ENCODE measurements at regions not wholly inside any gene's neighbourhood (a gene's known extent, or its start where the extent isn't known, plus 50 kb on each side); places are given as distances from the start of the nearest gene placed in this dataset.

DNA sequence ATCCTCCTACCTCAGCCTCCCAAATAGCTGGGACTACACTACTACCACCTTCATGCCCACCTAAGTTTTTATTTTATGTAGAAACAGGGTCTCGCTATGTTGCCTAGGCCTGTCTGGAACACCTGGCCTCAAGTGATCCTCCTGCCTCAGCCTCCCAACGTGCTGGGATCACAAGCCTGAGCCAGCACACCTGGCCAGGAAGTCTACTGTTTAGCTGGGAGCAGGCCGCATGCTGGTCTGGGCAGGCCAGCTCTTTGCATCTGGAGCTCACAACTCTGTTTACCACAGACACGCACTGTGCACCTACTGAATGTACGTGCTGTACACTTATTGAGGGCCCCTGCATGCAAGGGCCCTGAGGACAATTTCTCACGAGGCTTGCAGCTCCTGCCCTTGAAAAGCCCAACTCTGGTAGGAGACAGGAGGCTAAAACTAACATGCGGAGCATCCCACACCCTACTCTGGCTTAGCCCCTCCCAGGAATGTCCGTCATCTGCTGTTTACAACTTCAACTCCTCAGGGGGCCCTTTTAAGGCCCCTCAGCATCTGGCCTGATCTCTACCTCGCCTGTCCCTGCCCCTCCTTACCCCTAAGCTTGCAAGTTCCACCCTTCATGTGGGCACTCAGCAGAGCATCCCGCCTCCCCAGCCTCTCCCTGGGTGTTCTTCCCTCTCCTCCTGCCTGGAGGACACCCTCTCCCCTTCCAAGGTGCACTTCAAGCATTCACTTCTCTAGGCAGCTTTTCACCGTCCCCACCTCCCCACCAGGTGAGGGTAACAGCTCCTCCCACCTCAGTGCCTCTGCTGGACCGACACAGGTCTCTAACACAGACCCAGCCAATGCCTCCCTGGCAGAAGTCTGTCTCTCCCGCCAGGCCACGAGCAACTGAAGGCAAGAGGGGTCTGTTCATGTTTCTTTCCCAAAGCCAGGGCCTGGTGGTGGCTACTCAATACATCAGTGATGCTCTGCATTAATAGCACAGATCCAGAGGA, 114.2 kb upstream of the UQCRFS1 start:
- Mint-ChIP-seq H3K4me1 (no peaks in the 10 kb centered on the region), H3K27me3 (ENCODE audit: low read depth in 3 of 3) (peaks cover 0 to 4% (median 1%) of the 10 kb centered on the region in 3 donors), H3K27ac (no peak overlapping the region), H3K36me3 (no peaks in the 10 kb centered on the region), H3K4me3 (no peak overlapping the region), H3K9me3 (peaks cover 9 to 23% (median 16%) of the 10 kb centered on the region in 7 donors)
- DNase-seq: no peak
- Histone ChIP-seq H3K79me2 (ENCODE audit: insufficient read depth, low read length) (no peaks in the 10 kb centered on the region), H4K20me1 (ENCODE audit: insufficient read depth, low read length) (no peaks in the 10 kb centered on the region), H3K4me1 (ENCODE audit: control insufficient read depth in 1 of 2, insufficient read depth in 2 of 2, low read length in 2 of 2) (no peaks in the 10 kb centered on the region), H3K4me3 (replicated peaks in 1 of 3; ENCODE audit: low read depth in 2 of 3, low read length in 3 of 3) (no peak overlapping the region), H2AFZ (ENCODE audit: insufficient read depth, low read depth, low read length, poor library complexity, severe bottlenecking) (no peak overlapping the region), H3K36me3 (replicated peaks in 1 of 2; ENCODE audit: control insufficient read depth in 1 of 2, insufficient read depth in 2 of 2, low read length in 2 of 2) (no peaks in the 10 kb centered on the region), H3K9ac (ENCODE audit: insufficient read depth, low read length, poor library complexity, severe bottlenecking) (no peak overlapping the region), H3K27ac (ENCODE audit: low read depth in 1 of 2, low read length in 2 of 2) (no peak overlapping the region), H3K4me2 (replicated peaks; ENCODE audit: extremely low read depth, low read length, poor library complexity, severe bottlenecking) (no peak overlapping the region), H3K27me3 (ENCODE audit: control insufficient read depth in 2 of 2, insufficient read depth in 2 of 2, low read length in 2 of 2) (no peaks in the 10 kb centered on the region), H3K9me3 (replicated peaks in 1 of 2; ENCODE audit: control insufficient read depth in 1 of 2, insufficient read depth in 1 of 2, low read length in 2 of 2) (peaks cover 7 to 12% of the 10 kb centered on the region in 2 donors)
- intact Hi-C loops (cut with micrococcal nuclease): no loop called here
- TF ChIP-seq, protein P1, sequence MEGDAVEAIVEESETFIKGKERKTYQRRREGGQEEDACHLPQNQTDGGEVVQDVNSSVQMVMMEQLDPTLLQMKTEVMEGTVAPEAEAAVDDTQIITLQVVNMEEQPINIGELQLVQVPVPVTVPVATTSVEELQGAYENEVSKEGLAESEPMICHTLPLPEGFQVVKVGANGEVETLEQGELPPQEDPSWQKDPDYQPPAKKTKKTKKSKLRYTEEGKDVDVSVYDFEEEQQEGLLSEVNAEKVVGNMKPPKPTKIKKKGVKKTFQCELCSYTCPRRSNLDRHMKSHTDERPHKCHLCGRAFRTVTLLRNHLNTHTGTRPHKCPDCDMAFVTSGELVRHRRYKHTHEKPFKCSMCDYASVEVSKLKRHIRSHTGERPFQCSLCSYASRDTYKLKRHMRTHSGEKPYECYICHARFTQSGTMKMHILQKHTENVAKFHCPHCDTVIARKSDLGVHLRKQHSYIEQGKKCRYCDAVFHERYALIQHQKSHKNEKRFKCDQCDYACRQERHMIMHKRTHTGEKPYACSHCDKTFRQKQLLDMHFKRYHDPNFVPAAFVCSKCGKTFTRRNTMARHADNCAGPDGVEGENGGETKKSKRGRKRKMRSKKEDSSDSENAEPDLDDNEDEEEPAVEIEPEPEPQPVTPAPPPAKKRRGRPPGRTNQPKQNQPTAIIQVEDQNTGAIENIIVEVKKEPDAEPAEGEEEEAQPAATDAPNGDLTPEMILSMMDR (IDR thresholded peaks at IDR 0.05): no peak
- 52% methylated on average over 14 of the region's 14 CpGs for WGBS (ENCODE audit: insufficient coverage)

- no peak overlapping the region for H2AFZ ChIP-seq (ENCODE audit: insufficient read depth, low read depth, low read length, poor library complexity, severe bottlenecking)
- H3K9ac ChIP-seq (ENCODE audit: insufficient read depth, low read length, poor library complexity, severe bottlenecking): no peak overlapping the region
- H3K27me3 Mint-ChIP-seq (ENCODE audit: low read depth in 3 of 3): peaks cover 0 to 5% (median 3%) of the 10 kb centered on the region in 3 donors
- H3K79me2 ChIP-seq (ENCODE audit: insufficient read depth, low read length): no peaks in the 10 kb centered on the region
- H3K27me3 ChIP-seq (ENCODE audit: control insufficient read depth in 2 of 2, insufficient read depth in 2 of 2, low read length in 2 of 2): no peaks in the 10 kb centered on the region
- H3K27ac Mint-ChIP-seq: no peak overlapping the region
- no peaks in the 10 kb centered on the region for H3K36me3 ChIP-seq (replicated peaks in 1 of 2; ENCODE audit: control insufficient read depth in 1 of 2, insufficient read depth in 2 of 2, low read length in 2 of 2)
- no peaks in the 10 kb centered on the region for H4K20me1 ChIP-seq (ENCODE audit: insufficient read depth, low read length)
- H3K4me3 ChIP-seq (replicated peaks in 1 of 3; ENCODE audit: low read depth in 2 of 3, low read length in 3 of 3): no peak overlapping the region
- intact Hi-C loops (cut with micrococcal nuclease): no loop called here
- TF ChIP-seq, protein P1 (IDR thresholded peaks at IDR 0.05): no peak
- no peak overlapping the region for H3K4me3 Mint-ChIP-seq
- DNase-seq: no peak
- no peaks in the 10 kb centered on the region for H3K4me1 Mint-ChIP-seq
- H3K4me2 ChIP-seq (replicated peaks; ENCODE audit: extremely low read depth, low read length, poor library complexity, severe bottlenecking): no peak overlapping the region
- no CpG with 5 or more reads among the region's 2 CpGs for WGBS (ENCODE audit: insufficient coverage)
- peaks cover 7 to 16% of the 10 kb centered on the region in 2 donors for H3K9me3 ChIP-seq (replicated peaks in 1 of 2; ENCODE audit: control insufficient read depth in 1 of 2, insufficient read depth in 1 of 2, low read length in 2 of 2)
- no peak overlapping the region for H3K27ac ChIP-seq (ENCODE audit: low read depth in 1 of 2, low read length in 2 of 2)
- no peaks in the 10 kb centered on the region for H3K36me3 Mint-ChIP-seq
- peaks cover 9 to 29% (median 20%) of the 10 kb centered on the region in 7 donors for H3K9me3 Mint-ChIP-seq
- no peaks in the 10 kb centered on the region for H3K4me1 ChIP-seq (ENCODE audit: control insufficient read depth in 1 of 2, insufficient read depth in 2 of 2, low read length in 2 of 2)
These were observed 115.6 kb upstream of the UQCRFS1 start for GRCh38 chr19:29328586-29328985.

Measured in CD14-positive monocyte (primary cell).